ENCODE measurements at regions not wholly inside any gene's neighbourhood (a gene's known extent, or its start where the extent isn't known, plus 50 kb on each side); places are given as distances from the start of the nearest gene placed in this dataset.

GRCh38 chr3:181633556-181633955 is 78.2 kb upstream of the SOX2 start:
- no peak for TF ChIP-seq CTCF (IDR thresholded peaks at IDR 0.05)
- no peak for TF ChIP-seq POLR2A (IDR thresholded peaks at IDR 0.05)
- WGBS, 4 donors = 52 to 62% (median 58%) methylated on average over 7 of the region's 7 CpGs

GRCh38 chr3:181631901-181632300 is 79.8 kb upstream of the SOX2 start:
- Histone ChIP-seq H3K4me1 (replicated peaks in 1 of 2) (peaks cover 0 to 5% of the 10 kb centered on the region in 2 donors), H3K27ac (no peak overlapping the region), H3K4me3 (no peak overlapping the region), H3K36me3 (replicated peaks in 1 of 2) (no peaks in the 10 kb centered on the region), H3K27me3 (no peaks in the 10 kb centered on the region), H3K9me3 (replicated peaks in 1 of 3) (no peaks in the 10 kb centered on the region)
- DNase-seq = no peak
- intact Hi-C loops (cut with DNase I) = loop anchor here in 1 of 2 donors (2.0 kb wide), 1 partner anchor 33 kb away; no protein-coding TSS in a partner anchor
- TF ChIP-seq POLR2A (IDR thresholded peaks at IDR 0.05) (no peak), CTCF (IDR thresholded peaks at IDR 0.05) (no peak)
- 70 to 77% (median 75%) methylated on average over 3 of the region's 3 CpGs for WGBS, 4 donors

More at GRCh38 chr3:181633556-181633955, 78.2 kb upstream of the SOX2 start:
- H3K4me1 ChIP-seq (replicated peaks in 1 of 2) = peaks cover 0 to 5% of the 10 kb centered on the region in 2 donors
- H3K27ac ChIP-seq = no peak overlapping the region
- DNase-seq = peak; percentile 46 to 83 (median 73)
- no peaks in the 10 kb centered on the region for H3K27me3 ChIP-seq
- H3K9me3 ChIP-seq (replicated peaks in 1 of 3) = no peaks in the 10 kb centered on the region
- no peaks in the 10 kb centered on the region for H3K36me3 ChIP-seq (replicated peaks in 1 of 2)
- H3K4me3 ChIP-seq = no peak overlapping the region
- intact Hi-C loops (cut with DNase I) = loop anchor here in 1 of 2 donors (2.0 kb wide), 1 partner anchor 31 kb away; no protein-coding TSS in a partner anchor

- H3K36me3 ChIP-seq (replicated peaks in 1 of 2) = no peaks in the 10 kb centered on the region
- no peaks in the 10 kb centered on the region for H3K27me3 ChIP-seq
- no peak overlapping the region for H3K27ac ChIP-seq
- H3K4me3 ChIP-seq = no peak overlapping the region
- TF ChIP-seq CTCF (IDR thresholded peaks at IDR 0.05) = no peak
- no peak for TF ChIP-seq POLR2A (IDR thresholded peaks at IDR 0.05)
- H3K9me3 ChIP-seq (replicated peaks in 1 of 3) = no peaks in the 10 kb centered on the region
- peaks cover 0 to 5% of the 10 kb centered on the region in 2 donors for H3K4me1 ChIP-seq (replicated peaks in 1 of 2)
- no peak for DNase-seq
- intact Hi-C loops (cut with DNase I) = no loop called here
Measured at GRCh38 chr3:181630853-181631252, 80.9 kb upstream of the SOX2 start.

- 66 to 83% (median 70%) methylated on average over 3 of the region's 3 CpGs for WGBS, 4 donors
- no peak overlapping the region for H3K27ac ChIP-seq
- intact Hi-C loops (cut with DNase I) = no loop called here
- H3K36me3 ChIP-seq (replicated peaks in 1 of 2) = no peaks in the 10 kb centered on the region
- peaks cover 0 to 5% of the 10 kb centered on the region in 2 donors for H3K4me1 ChIP-seq (replicated peaks in 1 of 2)
- H3K4me3 ChIP-seq = no peak overlapping the region
- TF ChIP-seq POLR2A (IDR thresholded peaks at IDR 0.05) (no peak), CTCF (IDR thresholded peaks at IDR 0.05) (no peak)
- no peak for DNase-seq
- no peaks in the 10 kb centered on the region for H3K9me3 ChIP-seq (replicated peaks in 1 of 3)
- no peaks in the 10 kb centered on the region for H3K27me3 ChIP-seq
Measured at GRCh38 chr3:181629711-181630110, 82.0 kb upstream of the SOX2 start.

All from adrenal gland (tissue), 9 donors.